Subcutaneous abdominal adipose tissue (tissue), 5 donors: ENCODE measurements at regions not wholly inside any gene's neighbourhood (a gene's known extent, or its start where the extent isn't known, plus 50 kb on each side); places are given as distances from the start of the nearest gene placed in this dataset.

Source experiments
- H3K27ac ChIP-seq: one replicate; pipeline ENCODE4 v1.7.0; 2013; ENCODE audit warnings: low read depth, mild to moderate bottlenecking, inconsistent platforms, low read length, moderate library complexity
- H3K27me3 ChIP-seq, 5 donors: one replicate each; pipeline ENCODE4 v1.7.0; 2013; ENCODE audit warnings: low read length in 5 of 5, inconsistent platforms in 1 of 5; ENCODE audit not compliant: control insufficient read depth in 5 of 5, insufficient read depth in 4 of 5
- H3K36me3 ChIP-seq, 5 donors: one replicate each; pipeline ENCODE4 v1.7.0; 2013; ENCODE audit warnings: low read length in 5 of 5; ENCODE audit not compliant: control insufficient read depth in 5 of 5, insufficient read depth in 5 of 5
- H3K4me1 ChIP-seq, 5 donors: one replicate each; pipeline ENCODE4 v1.7.0; 2013; ENCODE audit warnings: low read length in 5 of 5, mild to moderate bottlenecking in 3 of 5, moderate library complexity in 1 of 5; ENCODE audit not compliant: control insufficient read depth in 5 of 5, insufficient read depth in 5 of 5
- H3K4me3 ChIP-seq, 5 donors: one replicate each; pipeline ENCODE4 v1.7.0; 2013; ENCODE audit warnings: low read length in 5 of 5, low read depth in 1 of 5
- H3K9ac ChIP-seq, 5 donors: one replicate each; pipeline ENCODE4 v1.7.0; 2013; ENCODE audit warnings: low read length in 5 of 5, mild to moderate bottlenecking in 4 of 5, moderate library complexity in 3 of 5
- H3K9me3 ChIP-seq, 5 donors: one replicate each; pipeline ENCODE4 v1.7.0; 2013; ENCODE audit warnings: low read length in 5 of 5; ENCODE audit not compliant: control insufficient read depth in 5 of 5
- donor health status: healthy.
- donor health status: healthy.
- donor health status: healthy.
- donor health status: healthy.
- donor health status: healthy.

DNA sequence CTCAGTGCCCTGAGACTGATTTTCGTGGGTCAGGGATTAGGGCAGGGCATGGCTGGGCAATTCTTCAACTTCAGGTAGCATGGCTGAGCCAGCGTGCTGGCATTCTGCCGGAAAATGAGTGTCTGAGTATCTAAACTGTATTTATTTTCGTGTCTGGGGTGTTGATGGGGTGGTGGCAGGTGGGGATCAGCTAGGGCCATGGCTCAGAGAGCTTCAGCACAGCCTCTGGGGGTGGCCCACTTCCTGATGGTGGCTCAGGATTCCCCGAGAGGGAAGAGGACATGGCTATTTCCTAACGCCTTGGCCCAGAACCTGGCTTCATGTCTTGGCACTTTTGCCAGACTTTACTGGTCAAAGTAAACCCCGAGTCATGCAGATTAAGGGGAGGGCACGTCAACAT is 260.5 kb downstream of the GADD45G start:
- Histone ChIP-seq H3K9me3 (no peaks in the 10 kb centered on the region), H3K4me3 (no peak overlapping the region), H3K36me3 (no peaks in the 10 kb centered on the region), H3K9ac (no peak overlapping the region), H3K27ac (no peak overlapping the region), H3K27me3 (no peaks in the 10 kb centered on the region), H3K4me1 (peaks cover 0 to 12% (median 7%) of the 10 kb centered on the region in 5 donors)

- H3K27me3 ChIP-seq = no peaks in the 10 kb centered on the region
- no peaks in the 10 kb centered on the region for H3K36me3 ChIP-seq
- no peak overlapping the region for H3K27ac ChIP-seq
- H3K4me1 ChIP-seq = peaks cover 0 to 12% (median 7%) of the 10 kb centered on the region in 5 donors
- H3K9me3 ChIP-seq = no peaks in the 10 kb centered on the region
- no peak overlapping the region for H3K9ac ChIP-seq
- H3K4me3 ChIP-seq = no peak overlapping the region
Observed at GRCh38 chr9:89865981-89866380, 261.2 kb downstream of the GADD45G start.

DNA sequence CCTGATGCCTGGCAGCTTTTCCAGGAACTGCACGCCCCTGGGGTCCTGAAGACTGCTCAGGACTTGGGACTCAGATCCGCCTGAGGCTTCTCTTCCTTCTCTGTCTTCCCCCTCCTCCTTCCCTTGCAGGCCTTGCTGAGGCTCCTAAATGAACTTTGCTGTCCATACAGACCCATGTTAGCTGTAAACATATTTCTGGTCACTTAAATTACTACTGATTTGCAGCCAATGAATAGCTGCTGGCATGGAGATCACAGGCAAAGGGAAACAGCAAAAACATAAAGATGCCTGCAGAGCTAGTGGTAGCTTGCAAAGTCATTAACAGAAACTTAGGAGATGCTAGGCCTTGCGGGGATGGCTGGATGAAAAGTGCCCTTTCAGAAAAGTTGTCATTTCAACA is 261.9 kb downstream of the GADD45G start:
- H3K4me3 ChIP-seq = no peak overlapping the region
- H3K9ac ChIP-seq = no peak overlapping the region
- H3K36me3 ChIP-seq = no peaks in the 10 kb centered on the region
- H3K27me3 ChIP-seq = no peaks in the 10 kb centered on the region
- H3K27ac ChIP-seq = no peak overlapping the region
- H3K4me1 ChIP-seq = peaks cover 0 to 12% (median 7%) of the 10 kb centered on the region in 5 donors
- H3K9me3 ChIP-seq = no peaks in the 10 kb centered on the region

- H3K4me3 ChIP-seq = no peak overlapping the region
Observed at GRCh38 chr9:89868100-89868499, 263.3 kb downstream of the GADD45G start.

DNA sequence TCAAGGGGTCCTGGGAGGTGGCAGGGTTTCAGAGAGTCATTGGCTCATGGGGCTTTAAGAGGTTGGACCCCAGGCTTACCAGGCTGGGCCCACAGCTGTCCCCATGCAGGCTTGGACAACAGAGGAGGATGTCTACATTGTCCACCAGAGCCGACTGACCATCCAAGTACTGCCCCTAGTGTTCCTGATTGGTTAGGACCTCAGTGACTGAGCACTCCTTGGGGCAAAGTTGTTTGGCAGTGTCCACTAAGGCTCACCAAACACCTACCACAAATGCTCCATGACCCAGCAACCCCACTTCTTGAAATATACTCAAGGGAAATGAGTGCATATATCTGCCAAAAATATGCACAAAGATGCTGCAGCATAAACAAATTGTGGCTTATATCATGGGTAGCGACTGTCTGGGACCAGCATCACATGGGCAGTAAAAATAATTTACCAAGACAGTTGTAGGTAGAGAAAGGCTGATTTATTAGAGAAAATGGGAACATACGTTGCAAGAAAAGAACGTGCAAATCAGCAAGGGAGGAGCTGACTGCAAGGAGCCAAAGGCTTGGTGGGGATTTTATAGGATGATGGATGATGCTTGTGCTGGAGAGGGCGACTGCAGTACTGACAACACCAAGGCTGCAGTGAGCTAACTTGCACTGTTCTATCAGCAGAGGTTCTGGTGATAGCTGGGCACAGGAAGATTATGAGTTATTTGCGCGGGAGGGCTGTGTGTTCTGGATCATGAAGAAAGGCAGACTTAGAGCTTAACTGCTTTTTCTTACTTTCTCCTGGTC is 265.2 kb downstream of the GADD45G start:
- H3K27me3 ChIP-seq = no peaks in the 10 kb centered on the region
- peaks cover 0 to 12% (median 10%) of the 10 kb centered on the region in 5 donors for H3K4me1 ChIP-seq
- no peak overlapping the region for H3K27ac ChIP-seq
- no peak overlapping the region for H3K9ac ChIP-seq
- H3K9me3 ChIP-seq = no peaks in the 10 kb centered on the region
- no peaks in the 10 kb centered on the region for H3K36me3 ChIP-seq
- no peak overlapping the region for H3K4me3 ChIP-seq

More at GRCh38 chr9:89868100-89868499, 263.3 kb downstream of the GADD45G start:
- Histone ChIP-seq H3K36me3 (no peaks in the 10 kb centered on the region), H3K9ac (no peak overlapping the region), H3K9me3 (no peaks in the 10 kb centered on the region), H3K27me3 (no peaks in the 10 kb centered on the region), H3K27ac (no peak overlapping the region), H3K4me1 (peaks cover 0 to 12% (median 7%) of the 10 kb centered on the region in 5 donors)

GRCh38 chr9:89871871-89872331 is 267.1 kb downstream of the GADD45G start:
- no peaks in the 10 kb centered on the region for H3K27me3 ChIP-seq
- H3K4me3 ChIP-seq = no peak overlapping the region
- H3K4me1 ChIP-seq = peaks cover 0 to 19% (median 16%) of the 10 kb centered on the region in 5 donors
- H3K27ac ChIP-seq = no peak overlapping the region
- no peaks in the 10 kb centered on the region for H3K9me3 ChIP-seq
- no peak overlapping the region for H3K9ac ChIP-seq
- H3K36me3 ChIP-seq = no peaks in the 10 kb centered on the region

- Histone ChIP-seq H3K27me3 (no peaks in the 10 kb centered on the region), H3K4me1 (peaks cover 0 to 19% (median 16%) of the 10 kb centered on the region in 5 donors), H3K9me3 (no peaks in the 10 kb centered on the region), H3K9ac (no peak overlapping the region), H3K36me3 (no peaks in the 10 kb centered on the region), H3K27ac (no peak overlapping the region), H3K4me3 (no peak overlapping the region)
Observed at GRCh38 chr9:89872426-89872912, 267.7 kb downstream of the GADD45G start.

DNA sequence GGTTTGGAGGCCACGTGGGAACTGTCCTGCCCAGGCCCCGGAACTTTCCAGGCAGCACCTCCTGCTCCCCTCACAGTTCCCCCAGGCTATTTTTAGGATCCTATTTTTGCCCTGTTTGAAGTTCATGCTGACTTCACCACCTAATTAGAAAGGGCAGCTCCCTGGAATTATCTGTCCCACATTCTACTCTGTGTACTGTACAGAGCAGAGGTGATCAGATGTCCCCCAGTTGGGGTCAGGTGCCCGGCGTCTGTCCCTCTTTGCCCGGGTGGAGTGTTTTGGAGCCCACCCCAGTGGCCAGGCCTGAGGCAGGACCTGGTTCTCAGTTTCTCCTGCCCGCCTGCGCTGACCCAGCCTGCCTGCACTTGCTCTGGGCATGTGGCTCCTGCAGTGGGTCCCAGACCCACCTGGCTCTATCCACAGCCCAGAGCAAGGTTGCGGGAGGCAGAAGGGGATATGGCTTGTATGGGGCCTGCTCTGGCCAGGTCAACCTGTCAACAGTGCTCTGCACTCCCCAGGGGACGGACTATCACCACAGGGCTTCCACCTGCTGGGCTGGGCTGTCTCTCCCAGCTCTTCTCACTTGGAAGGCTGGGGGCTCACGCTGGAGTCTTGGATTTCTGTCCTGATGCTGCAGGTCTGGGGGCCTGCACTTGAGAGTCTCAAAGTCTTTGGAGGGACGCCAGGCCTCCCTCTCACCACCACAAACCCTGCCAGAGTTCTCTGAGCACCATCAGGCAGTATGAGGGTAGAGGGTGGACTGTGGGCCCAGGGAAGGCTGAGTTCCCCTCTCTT is 268.3 kb downstream of the GADD45G start:
- H3K4me3 ChIP-seq = no peak overlapping the region
- no peaks in the 10 kb centered on the region for H3K36me3 ChIP-seq
- H3K4me1 ChIP-seq = peaks cover 0 to 20% (median 17%) of the 10 kb centered on the region in 5 donors
- no peaks in the 10 kb centered on the region for H3K27me3 ChIP-seq
- no peak overlapping the region for H3K27ac ChIP-seq
- H3K9me3 ChIP-seq = no peaks in the 10 kb centered on the region
- no peak overlapping the region for H3K9ac ChIP-seq

DNA sequence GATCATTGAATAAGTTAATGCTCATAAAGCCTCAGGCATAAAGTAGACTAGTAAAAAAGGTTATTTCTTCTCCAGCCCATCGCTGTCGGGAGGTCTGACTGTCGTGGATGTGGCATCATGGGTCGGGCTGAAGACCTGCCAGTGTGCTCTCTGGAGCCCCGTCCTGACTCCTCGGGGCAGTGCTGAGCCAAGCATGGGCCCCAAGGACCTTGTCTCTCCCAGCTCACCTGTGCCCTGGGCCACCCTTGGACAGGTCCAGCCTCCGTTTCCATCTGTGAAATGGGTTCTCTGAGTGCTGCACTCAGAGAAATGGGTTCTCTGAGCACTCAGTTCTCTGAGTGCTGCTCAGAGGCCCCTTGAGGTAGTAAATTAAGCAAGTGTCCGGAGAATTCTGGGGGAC is 269.0 kb downstream of the GADD45G start:
- peaks cover 0 to 27% (median 23%) of the 10 kb centered on the region in 5 donors for H3K4me1 ChIP-seq
- no peak overlapping the region for H3K4me3 ChIP-seq
- no peaks in the 10 kb centered on the region for H3K27me3 ChIP-seq
- no peak overlapping the region for H3K9ac ChIP-seq
- H3K9me3 ChIP-seq = no peaks in the 10 kb centered on the region
- no peaks in the 10 kb centered on the region for H3K36me3 ChIP-seq
- no peak overlapping the region for H3K27ac ChIP-seq
